LNCAP (cell line): ENCODE measurements at regions not wholly inside any gene's neighbourhood (a gene's known extent, or its start where the extent isn't known, plus 50 kb on each side); places are given as distances from the start of the nearest gene placed in this dataset.

ENCODE experiments used
- CTCF ChIP-seq: fragments of 450-650 bp; IDR thresholded peaks from 2 replicates; pipeline ENCODE4 v1.5.1; 2017; ENCODE audit warnings: mild to moderate bottlenecking

DNA sequence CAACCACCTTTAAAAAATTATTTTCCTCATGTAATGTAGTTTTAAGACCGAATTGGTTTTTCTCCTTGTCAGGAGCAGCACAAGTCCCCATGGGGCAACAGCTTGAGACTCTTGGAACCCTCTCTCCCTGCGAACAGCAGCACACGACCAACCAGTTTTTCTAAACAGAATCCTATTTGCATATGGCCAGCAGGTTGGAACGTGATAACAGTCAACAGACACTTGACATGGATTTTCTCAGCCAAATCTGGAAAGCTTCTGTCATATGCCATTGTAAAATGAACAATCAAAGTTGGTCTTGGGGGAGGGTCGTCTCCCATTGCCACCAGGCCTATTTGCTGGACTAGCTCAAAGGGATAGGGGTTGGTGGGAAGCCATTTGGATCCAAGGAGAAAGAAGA, 1915.0 kb upstream of the FLRT2 start:
- no peak for TF ChIP-seq CTCF

DNA sequence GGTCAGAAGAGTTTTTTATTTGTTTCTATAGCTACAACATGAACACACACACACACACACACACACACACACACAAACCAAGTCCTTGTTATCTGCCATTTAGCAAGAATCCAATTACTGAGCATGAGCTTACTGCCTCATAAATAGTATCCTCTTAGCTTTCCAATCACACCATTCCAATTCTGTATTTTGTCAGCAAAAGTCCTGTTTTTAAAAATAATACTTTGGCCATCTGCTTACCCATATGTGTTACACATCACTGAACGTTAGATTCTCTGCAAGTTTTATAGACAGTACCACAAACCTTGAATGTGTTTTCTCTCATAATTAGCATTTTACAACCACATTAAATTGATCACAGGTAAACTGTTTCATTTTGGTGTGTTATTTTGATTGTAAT, 1905.4 kb upstream of the FLRT2 start:
- TF ChIP-seq CTCF, result no peak

DNA sequence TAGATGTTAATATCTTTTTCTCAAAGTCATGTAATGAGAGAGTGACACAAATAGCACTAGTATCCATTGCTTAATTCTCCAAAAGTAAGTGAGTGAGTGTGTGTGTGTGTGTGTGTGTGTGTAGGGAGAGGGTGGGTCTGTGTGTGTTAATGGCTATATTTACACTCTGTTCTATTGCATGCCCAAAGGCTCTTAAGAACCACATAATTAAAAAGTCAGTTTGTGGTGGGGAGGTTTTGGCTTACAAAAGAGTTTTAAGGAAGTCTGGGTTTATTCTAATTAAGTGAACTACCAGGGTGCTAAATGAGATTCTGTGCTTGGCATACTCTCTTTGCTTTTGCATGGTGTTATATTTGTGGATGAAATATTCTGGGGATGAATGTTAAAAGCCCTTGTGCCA, 1897.6 kb upstream of the FLRT2 start:
- no peak for TF ChIP-seq CTCF

- TF ChIP-seq CTCF, result no peak
Observed at GRCh38 chr14:83638748-83639504, 1891.0 kb upstream of the FLRT2 start.

- no peak for TF ChIP-seq CTCF
Observed at GRCh38 chr14:83646228-83646627, 1883.7 kb upstream of the FLRT2 start.

DNA sequence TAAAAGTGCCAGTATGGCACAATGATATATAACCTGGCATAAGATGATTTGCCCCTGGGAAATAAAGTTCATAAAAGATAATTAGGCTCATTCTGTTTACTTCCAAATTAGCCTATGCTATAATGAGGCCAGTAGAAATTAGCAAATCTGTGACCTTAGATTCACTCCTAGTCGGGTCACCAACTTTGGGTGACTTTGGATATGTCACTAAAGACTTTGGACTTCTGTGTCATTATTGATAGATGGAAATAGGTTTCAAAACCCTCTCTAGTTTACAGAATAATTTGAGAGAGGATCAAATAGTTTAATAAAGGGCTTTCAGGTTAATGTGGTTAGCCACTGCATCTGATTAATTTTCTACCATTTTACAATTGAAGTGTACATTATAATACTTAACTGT, 1869.3 kb upstream of the FLRT2 start:
- TF ChIP-seq CTCF, result no peak

DNA sequence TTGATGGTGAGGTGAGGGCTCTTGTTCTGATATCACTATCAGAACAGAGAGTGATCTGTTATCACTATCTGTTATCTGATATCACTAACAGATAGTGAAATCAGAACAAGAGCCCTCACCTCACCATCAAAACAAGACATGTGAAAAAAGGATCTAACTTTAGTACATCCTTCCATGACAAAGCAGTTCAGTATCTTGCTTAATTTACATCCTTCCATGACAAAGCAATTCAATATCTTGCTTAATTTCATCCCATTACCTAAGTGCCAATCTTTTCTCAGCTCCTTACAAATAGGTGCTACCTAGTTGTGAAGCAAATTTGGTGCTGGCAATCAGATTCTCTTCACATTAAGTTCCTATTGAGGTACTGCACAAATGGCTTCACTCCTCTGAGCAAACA, 1865.6 kb upstream of the FLRT2 start:
- no peak for TF ChIP-seq CTCF

GRCh38 chr14:83689265-83689664, 1840.7 kb upstream of the FLRT2 start:
- TF ChIP-seq CTCF, result no peak
